SK-N-SH (cell line): ENCODE measurements at regions not wholly inside any gene's neighbourhood (a gene's known extent, or its start where the extent isn't known, plus 50 kb on each side); places are given as distances from the start of the nearest gene placed in this dataset.
"Not testable (repeated sequence)": the region's sequence is repeated elsewhere in the genome, so short reads cannot be mapped to it uniquely, and the experiment has no call there.

ENCODE experiments used
- CTCF ChIP-seq: fragments of 200-600 bp; sonication (generic); IDR thresholded peaks from 2 replicates; pipeline ENCODE4 v1.6.1; 2017; ENCODE audit warnings: antibody characterized with exemption, mild to moderate bottlenecking, moderate library complexity
- ELF1 ChIP-seq: IDR thresholded peaks from 2 replicates; pipeline ENCODE4 v1.4.0; 2012
- FOXJ3 ChIP-seq: sonication (generic); formaldehyde crosslinking; IDR thresholded peaks from 2 replicates; pipeline ENCODE4 v1.5.1; 2020; ENCODE audit warnings: mild to moderate bottlenecking, missing genetic modification reagents
- GATA2 ChIP-seq: sonication (generic); formaldehyde crosslinking; IDR thresholded peaks from 2 replicates; pipeline ENCODE4 v1.5.0; 2020; ENCODE audit warnings: mild to moderate bottlenecking, missing genetic modification reagents
- MAX ChIP-seq: IDR thresholded peaks from 2 replicates; pipeline ENCODE4 v1.4.0; 2012; ENCODE audit warnings: low read depth
- MXI1 ChIP-seq: IDR thresholded peaks from 2 replicates; pipeline ENCODE4 v1.6.1; 2012; ENCODE audit warnings: mild to moderate bottlenecking, low read depth, low read length, improper control_type of control experiment
- REST ChIP-seq: IDR thresholded peaks from 2 replicates; pipeline ENCODE4 v1.6.1; 2012; ENCODE audit warnings: mild to moderate bottlenecking, low read depth, low read length, moderate library complexity
- RFX5 ChIP-seq: IDR thresholded peaks from 2 replicates; pipeline ENCODE4 v1.6.1; 2012; ENCODE audit warnings: mild to moderate bottlenecking, improper control_type of control experiment, low read length
- SMC3 ChIP-seq: IDR thresholded peaks from 2 replicates; pipeline ENCODE4 v1.6.1; 2012; ENCODE audit warnings: low read depth, low read length, improper control_type of control experiment
- TAF1 ChIP-seq: IDR thresholded peaks from 2 replicates; pipeline ENCODE4 v1.6.1; 2012; ENCODE audit warnings: low read depth, mild to moderate bottlenecking, low read length, moderate library complexity, borderline replicate concordance

- not testable (repeated sequence) for TF ChIP-seq FOXJ3 (CRISPR knock-in tag); CTCF; REST; MXI1; TAF1; ELF1; SMC3; GATA2 (CRISPR knock-in tag); MAX; RFX5
Observed at GRCh38 chr21:9771466-9772347, 749.7 kb upstream of the TPTE start.
